CD4-positive, alpha-beta T cell treated with Interferon alpha-2 for 1 hour (primary cell): ENCODE measurements at regions not wholly inside any gene's neighbourhood (a gene's known extent, or its start where the extent isn't known, plus 50 kb on each side); places are given as distances from the start of the nearest gene placed in this dataset.

ENCODE experiments used
- DNase-seq, 2 donors: peaks; one replicate each; pipeline ENCODE4 v3.0.0-alpha.2; 2020 to 2022

DNA sequence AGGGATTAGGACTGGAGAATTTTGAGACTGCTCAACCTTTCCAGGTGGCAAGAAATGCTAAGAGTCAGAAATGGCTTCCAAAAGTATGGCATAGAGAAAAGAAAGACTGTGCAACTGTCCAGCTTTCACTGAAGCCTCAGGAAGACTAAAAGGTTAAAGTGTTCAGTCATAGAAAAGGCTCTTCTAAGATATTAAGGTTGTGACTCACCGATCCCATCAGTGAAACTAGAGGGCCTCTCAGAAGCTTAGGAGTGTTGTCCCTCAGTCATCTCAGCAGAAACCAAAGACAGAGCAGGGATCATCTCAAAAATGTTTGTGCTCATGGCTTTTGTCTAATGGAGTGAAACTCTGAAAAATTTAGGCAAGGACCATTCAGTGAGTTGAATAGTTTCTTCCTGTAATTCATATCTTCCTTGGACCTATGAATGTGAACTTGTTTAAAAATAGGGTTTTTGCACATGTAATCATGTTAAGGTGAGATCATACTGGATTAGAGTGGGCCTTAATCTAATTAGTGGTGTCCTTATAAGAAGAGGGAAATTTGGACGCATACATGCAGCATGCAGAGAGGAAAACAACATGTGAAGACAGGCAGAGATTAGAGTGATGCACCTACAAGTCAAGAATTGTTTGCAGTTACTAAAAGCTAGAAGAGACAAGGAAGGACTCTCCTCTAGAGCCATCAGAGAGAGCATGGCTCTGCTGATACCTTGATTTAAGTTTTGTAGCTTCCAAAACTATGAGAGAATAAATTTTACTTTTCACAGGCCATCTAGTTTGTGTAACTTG lies 71.3 kb downstream of the RPE65 start:
- no peak for DNase-seq

GRCh38 chr1:68377098-68377497 lies 72.7 kb downstream of the RPE65 start:
- no peak for DNase-seq

GRCh38 chr1:68376441-68376840 lies 73.3 kb downstream of the RPE65 start:
- DNase-seq, result no peak

DNA sequence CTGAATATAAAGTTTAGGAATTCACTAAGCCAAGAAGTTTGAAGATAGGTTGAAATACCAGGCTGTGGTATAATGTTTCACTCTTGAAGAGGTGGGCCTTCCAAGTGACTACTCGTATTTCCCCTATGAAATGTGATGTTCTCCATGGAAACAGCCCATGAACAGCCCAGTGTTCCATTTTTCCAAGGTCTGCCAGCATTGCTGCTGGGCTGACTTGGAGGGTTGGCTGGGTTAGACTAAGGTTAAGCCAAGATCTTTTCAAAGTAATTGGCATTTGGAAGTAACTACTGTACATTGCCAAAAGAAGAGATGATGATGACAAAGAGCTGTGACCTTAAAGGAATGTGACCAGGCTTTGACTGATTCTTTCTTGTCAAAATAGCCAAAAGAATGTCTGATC lies 73.8 kb downstream of the RPE65 start:
- DNase-seq, result no peak

DNA sequence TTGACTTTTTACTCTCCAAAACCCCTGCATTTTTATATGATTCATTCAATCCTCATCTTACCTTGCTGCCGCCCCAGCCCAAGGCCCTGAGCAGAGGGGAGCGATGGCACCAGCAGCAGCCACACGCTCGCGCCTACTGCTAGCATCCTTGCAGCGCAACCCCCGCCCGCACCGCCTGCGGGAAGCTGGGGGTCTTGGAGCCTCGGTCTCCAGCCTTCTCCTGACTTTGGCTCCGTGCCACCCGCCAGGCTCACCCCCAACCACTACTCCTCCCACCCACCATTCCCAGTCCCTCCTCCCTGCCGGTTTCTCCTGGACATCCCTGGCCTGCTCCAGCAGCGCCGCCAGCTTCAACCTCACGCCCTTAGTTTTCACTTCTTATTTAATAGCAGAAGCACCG lies 76.6 kb downstream of the RPE65 start:
- no peak for DNase-seq

- DNase-seq, result no peak
Measured at GRCh38 chr1:68372487-68372886, 77.3 kb downstream of the RPE65 start.

- no peak for DNase-seq
Measured at GRCh38 chr1:68370101-68370915, 79.4 kb downstream of the RPE65 start.

DNA sequence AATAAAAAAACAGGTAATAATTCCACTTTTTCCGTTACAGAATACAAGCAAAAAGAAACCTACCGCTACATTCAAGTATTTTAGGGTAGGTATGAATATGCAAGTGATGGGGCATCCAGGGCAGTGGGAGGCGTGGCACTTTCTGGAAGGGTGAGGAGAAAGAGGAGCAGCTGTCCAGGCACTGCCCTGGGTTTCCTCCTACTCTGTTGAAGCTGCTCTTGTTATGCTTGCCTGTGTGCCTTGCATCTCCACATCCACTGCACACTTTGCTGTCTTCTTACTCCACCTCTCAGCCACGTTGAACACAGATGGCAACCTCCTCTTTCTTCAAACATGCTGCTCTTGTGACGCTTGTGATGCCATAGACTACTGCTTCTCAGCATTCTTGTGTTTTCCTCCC lies 83.2 kb downstream of the RPE65 start:
- no peak for DNase-seq

- no peak for DNase-seq
Measured at GRCh38 chr1:68365709-68366382, 83.9 kb downstream of the RPE65 start.

GRCh38 chr1:68363339-68363738 lies 86.4 kb downstream of the RPE65 start:
- DNase-seq, result no peak

DNA sequence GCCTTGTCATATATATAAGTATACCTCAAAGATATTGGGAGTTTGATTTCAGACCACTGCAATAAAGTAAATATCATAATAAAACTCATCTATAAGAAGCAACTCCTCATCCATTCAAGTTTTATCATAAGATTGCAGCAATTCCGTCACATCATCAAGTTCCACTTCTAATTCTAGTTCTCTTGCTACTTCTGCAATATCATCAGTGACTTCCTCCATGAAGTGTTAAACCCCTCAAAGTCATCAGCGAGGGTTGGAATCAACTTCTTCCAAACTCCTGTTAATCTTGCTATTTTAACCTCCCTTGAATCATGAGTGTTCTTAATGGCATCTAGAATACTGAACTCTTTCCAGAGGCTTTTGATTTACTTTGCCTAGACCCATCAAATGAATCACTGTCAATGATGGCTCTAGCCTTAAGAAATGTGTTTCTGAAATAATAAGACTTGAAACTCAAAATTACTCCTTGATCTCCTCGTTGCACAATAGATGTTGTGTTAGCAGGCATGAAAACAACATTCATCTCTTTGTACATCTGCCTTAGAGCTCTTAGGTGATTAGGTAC lies 88.3 kb downstream of the RPE65 start:
- DNase-seq, result no peak

- no peak for DNase-seq
Measured at GRCh38 chr1:68359045-68359444, 90.7 kb downstream of the RPE65 start.

DNA sequence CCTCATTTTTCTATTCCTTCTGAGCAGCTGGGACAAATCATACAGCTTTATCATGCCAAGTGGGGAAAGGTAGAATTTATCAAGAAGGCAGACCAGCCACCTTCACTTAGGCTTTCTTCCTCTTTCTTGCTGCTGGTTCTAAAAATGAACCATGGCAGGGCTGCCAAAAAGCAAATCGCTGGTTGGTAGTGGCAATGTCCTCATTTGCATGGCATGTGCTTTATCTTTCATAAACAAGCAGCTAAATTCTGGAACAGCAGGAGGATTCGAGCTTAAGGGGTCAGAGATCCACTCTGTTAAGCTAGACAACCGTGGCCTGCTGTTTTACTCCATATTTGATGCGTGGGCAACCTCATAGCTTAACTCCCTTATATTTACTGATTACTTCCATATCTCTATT lies 91.3 kb downstream of the RPE65 start:
- no peak for DNase-seq

- no peak for DNase-seq
Measured at GRCh38 chr1:68355614-68356013, 94.1 kb downstream of the RPE65 start.

DNA sequence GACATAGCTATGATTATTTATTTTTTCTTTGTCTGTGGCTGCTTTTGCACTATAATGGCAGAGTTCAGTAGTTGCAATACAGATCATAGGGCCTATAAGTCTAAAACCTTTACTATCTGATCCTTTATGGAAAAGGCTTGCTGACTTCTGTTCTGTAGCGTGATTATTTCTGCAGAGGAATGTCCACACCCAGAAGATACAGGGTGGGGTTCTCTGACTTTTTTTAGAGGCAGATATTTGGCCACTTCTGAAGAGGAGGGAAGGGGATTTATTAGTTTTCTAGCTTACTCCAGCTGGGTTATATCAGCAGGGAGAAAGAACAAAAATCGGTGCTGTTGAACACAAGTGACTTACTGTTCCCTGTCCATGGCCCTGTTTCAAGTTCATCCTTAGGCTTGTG lies 97.6 kb downstream of the RPE65 start:
- no peak for DNase-seq

- DNase-seq, result peak; percentile 11 to 46
Measured at GRCh38 chr1:68347415-68347814, 102.3 kb downstream of the RPE65 start.

GRCh38 chr1:68346188-68346808 lies 103.5 kb downstream of the RPE65 start:
- no peak for DNase-seq

DNA sequence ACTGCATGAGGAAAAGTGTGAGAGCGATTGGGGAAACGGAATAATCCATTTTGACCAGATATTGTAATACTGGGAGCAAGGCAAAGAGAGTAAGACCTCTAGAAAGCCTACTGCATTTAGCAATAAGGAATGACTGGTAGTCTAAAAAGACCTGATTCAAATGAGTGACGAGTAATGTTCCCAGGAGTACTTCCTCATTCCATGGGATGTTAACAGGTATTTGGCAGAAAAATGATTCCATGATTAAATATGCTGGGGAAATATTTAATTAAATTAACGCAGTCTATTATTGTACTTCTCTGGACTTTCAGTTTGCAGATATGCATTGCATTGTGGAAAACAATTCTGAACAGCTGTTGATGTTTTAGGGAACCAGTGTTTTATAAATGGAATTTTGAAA lies 105.5 kb downstream of the RPE65 start:
- no peak for DNase-seq

DNA sequence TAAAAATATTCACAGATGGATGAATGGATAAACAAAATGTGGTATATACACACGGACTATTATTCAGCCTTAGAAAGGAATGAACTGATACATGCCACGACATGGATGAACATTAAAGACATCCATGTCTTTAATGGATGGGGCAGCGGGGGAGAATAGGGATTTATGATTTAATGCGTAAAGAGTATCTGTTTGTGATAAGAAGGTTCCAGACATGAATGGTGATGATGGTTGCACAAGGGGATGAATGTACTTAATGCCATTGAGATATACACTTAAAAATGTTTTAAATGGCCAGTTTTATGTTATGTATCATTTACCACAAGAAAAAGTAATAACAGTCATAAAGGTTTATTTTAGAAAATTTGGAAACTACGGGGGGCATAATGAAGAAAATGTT lies 108.6 kb upstream of the WLS start:
- no peak for DNase-seq

- DNase-seq, result no peak
Measured at GRCh38 chr1:68339505-68339904, 107.2 kb upstream of the WLS start.

- DNase-seq, result no peak
Measured at GRCh38 chr1:68338081-68338480, 105.8 kb upstream of the WLS start.

GRCh38 chr1:68332041-68332440 lies 99.7 kb upstream of the WLS start:
- DNase-seq, result no peak
